ENCODE measurements at regions not wholly inside any gene's neighbourhood (a gene's known extent, or its start where the extent isn't known, plus 50 kb on each side); places are given as distances from the start of the nearest gene placed in this dataset.

DNA sequence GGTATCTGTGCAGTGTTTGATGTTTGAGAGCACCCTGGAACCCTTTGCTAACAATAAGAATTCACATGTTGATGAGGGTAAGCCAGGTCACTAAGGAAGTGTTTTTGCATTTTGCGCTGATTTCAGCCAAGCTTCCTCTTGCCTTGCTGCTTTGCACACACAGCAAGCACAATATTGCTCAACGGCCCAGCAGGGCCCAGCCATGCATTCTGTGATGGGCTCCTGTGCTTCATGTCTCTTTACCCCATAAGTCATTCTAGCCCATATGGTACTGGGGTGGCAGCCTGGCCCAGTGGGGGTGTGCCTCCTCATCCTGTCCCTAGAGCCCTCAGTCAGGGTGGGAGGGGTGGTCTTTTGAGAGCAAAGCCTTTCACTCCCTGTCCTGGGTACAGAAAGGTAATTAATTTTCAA is 481.3 kb downstream of the GADD45G start:
- H3K4me3 Mint-ChIP-seq, result no peak overlapping the region
- DNase-seq (ENCODE audit: low spot score) (peak; percentile 11), ATAC-seq (peak; percentile 66)
- no peaks in the 10 kb centered on the region for H4K20me1 ChIP-seq (replicated peaks; ENCODE audit: insufficient read depth)
- H3K27ac ChIP-seq (ENCODE audit: low read depth), result no peak overlapping the region
- H3K9me2 ChIP-seq (ENCODE audit: insufficient read depth), result no peaks in the 10 kb centered on the region
- TF ChIP-seq, protein P1, sequence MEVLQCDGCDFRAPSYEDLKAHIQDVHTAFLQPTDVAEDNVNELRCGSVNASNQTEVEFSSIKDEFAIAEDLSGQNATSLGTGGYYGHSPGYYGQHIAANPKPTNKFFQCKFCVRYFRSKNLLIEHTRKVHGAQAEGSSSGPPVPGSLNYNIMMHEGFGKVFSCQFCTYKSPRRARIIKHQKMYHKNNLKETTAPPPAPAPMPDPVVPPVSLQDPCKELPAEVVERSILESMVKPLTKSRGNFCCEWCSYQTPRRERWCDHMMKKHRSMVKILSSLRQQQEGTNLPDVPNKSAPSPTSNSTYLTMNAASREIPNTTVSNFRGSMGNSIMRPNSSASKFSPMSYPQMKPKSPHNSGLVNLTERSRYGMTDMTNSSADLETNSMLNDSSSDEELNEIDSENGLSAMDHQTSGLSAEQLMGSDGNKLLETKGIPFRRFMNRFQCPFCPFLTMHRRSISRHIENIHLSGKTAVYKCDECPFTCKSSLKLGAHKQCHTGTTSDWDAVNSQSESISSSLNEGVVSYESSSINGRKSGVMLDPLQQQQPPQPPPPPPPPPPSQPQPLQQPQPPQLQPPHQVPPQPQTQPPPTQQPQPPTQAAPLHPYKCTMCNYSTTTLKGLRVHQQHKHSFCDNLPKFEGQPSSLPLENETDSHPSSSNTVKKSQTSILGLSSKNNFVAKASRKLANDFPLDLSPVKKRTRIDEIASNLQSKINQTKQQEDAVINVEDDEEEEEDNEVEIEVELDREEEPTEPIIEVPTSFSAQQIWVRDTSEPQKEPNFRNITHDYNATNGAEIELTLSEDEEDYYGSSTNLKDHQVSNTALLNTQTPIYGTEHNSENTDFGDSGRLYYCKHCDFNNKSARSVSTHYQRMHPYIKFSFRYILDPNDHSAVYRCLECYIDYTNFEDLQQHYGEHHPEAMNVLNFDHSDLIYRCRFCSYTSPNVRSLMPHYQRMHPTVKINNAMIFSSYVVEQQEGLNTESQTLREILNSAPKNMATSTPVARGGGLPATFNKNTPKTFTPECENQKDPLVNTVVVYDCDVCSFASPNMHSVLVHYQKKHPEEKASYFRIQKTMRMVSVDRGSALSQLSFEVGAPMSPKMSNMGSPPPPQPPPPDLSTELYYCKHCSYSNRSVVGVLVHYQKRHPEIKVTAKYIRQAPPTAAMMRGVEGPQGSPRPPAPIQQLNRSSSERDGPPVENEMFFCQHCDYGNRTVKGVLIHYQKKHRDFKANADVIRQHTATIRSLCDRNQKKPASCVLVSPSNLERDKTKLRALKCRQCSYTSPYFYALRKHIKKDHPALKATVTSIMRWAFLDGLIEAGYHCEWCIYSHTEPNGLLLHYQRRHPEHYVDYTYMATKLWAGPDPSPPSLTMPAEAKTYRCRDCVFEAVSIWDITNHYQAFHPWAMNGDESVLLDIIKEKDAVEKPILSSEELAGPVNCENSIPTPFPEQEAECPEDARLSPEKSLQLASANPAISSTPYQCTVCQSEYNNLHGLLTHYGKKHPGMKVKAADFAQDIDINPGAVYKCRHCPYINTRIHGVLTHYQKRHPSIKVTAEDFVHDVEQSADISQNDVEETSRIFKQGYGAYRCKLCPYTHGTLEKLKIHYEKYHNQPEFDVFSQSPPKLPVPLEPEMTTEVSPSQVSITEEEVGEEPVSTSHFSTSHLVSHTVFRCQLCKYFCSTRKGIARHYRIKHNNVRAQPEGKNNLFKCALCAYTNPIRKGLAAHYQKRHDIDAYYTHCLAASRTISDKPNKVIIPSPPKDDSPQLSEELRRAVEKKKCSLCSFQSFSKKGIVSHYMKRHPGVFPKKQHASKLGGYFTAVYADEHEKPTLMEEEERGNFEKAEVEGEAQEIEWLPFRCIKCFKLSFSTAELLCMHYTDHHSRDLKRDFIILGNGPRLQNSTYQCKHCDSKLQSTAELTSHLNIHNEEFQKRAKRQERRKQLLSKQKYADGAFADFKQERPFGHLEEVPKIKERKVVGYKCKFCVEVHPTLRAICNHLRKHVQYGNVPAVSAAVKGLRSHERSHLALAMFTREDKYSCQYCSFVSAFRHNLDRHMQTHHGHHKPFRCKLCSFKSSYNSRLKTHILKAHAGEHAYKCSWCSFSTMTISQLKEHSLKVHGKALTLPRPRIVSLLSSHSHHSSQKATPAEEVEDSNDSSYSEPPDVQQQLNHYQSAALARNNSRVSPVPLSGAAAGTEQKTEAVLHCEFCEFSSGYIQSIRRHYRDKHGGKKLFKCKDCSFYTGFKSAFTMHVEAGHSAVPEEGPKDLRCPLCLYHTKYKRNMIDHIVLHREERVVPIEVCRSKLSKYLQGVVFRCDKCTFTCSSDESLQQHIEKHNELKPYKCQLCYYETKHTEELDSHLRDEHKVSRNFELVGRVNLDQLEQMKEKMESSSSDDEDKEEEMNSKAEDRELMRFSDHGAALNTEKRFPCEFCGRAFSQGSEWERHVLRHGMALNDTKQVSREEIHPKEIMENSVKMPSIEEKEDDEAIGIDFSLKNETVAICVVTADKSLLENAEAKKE (CRISPR knock-in tag; IDR thresholded peaks at IDR 0.05), result peak; percentile 11; the same call in 1 of the 2 replicates
- TF ChIP-seq STAT1 (IDR thresholded peaks at IDR 0.05; ENCODE audit: unreplicated experiment), result no peak
- peaks cover 14% of the 10 kb centered on the region for H3K4me1 ChIP-seq (ENCODE audit: insufficient read depth)
- H3K4me1 Mint-ChIP-seq, result peaks cover 19% of the 10 kb centered on the region
- no peak overlapping the region for H3K27ac Mint-ChIP-seq
- no peaks in the 10 kb centered on the region; the same call in 2 of the 3 replicates for H3K9me3 Mint-ChIP-seq
- peak overlapping the region; percentile 64; the same call in 1 of the 2 replicates for H2AFZ ChIP-seq
- no peaks in the 10 kb centered on the region for H3K36me3 ChIP-seq (ENCODE audit: insufficient read depth)
- H3K4me2 ChIP-seq, result peak overlapping the region; percentile 71
- H3F3A ChIP-seq (replicated peaks; ENCODE audit: low read depth), result no peaks in the 10 kb centered on the region
- no peak overlapping the region for H3K4me3 ChIP-seq
- H3K79me2 ChIP-seq (replicated peaks; ENCODE audit: insufficient read depth), result no peaks in the 10 kb centered on the region
- H3K27me3 ChIP-seq (ENCODE audit: insufficient read depth), result no peaks in the 10 kb centered on the region
- H3K36me3 Mint-ChIP-seq (ENCODE audit: low read depth), result no peaks in the 10 kb centered on the region
- no peaks in the 10 kb centered on the region for H3K27me3 Mint-ChIP-seq (ENCODE audit: insufficient read depth, low read depth, poor library complexity)

- no peak for ATAC-seq
- no peaks in the 10 kb centered on the region for H3K79me2 ChIP-seq (replicated peaks; ENCODE audit: insufficient read depth)
- H3K36me3 ChIP-seq (ENCODE audit: insufficient read depth), result no peaks in the 10 kb centered on the region
- H3K9me2 ChIP-seq (ENCODE audit: insufficient read depth), result no peaks in the 10 kb centered on the region
- peaks cover 23% of the 10 kb centered on the region for H3K4me1 Mint-ChIP-seq
- no peaks in the 10 kb centered on the region for H3K36me3 Mint-ChIP-seq (ENCODE audit: low read depth)
- no peak overlapping the region for H3K27ac Mint-ChIP-seq
- H3K27me3 Mint-ChIP-seq (ENCODE audit: insufficient read depth, low read depth, poor library complexity), result no peaks in the 10 kb centered on the region
- peaks cover 14% of the 10 kb centered on the region for H3K4me1 ChIP-seq (ENCODE audit: insufficient read depth)
- no peaks in the 10 kb centered on the region; the same call in 2 of the 3 replicates for H3K9me3 Mint-ChIP-seq
- no peak overlapping the region for H3K27ac ChIP-seq (ENCODE audit: low read depth)
- H3K4me3 Mint-ChIP-seq, result no peak overlapping the region
- no peak for DNase-seq (ENCODE audit: low spot score)
- H3K4me3 ChIP-seq, result no peak overlapping the region
- H4K20me1 ChIP-seq (replicated peaks; ENCODE audit: insufficient read depth), result no peaks in the 10 kb centered on the region
- 0 out of 2 replicates have a peak overlapping the region, but pooled peaks have one; percentile 32 for H2AFZ ChIP-seq
- no peaks in the 10 kb centered on the region for H3K27me3 ChIP-seq (ENCODE audit: insufficient read depth)
- no peaks in the 10 kb centered on the region for H3F3A ChIP-seq (replicated peaks; ENCODE audit: low read depth)
- H3K4me2 ChIP-seq, result no peak overlapping the region
- no peak for TF ChIP-seq ZNF331 (CRISPR knock-in tag; IDR thresholded peaks at IDR 0.05; ENCODE audit: low read depth)
- no peak for TF ChIP-seq ETS1 (IDR thresholded peaks at IDR 0.05)
- no peak for TF ChIP-seq ZNF114 (CRISPR knock-in tag; IDR thresholded peaks at IDR 0.05)
- no peak for TF ChIP-seq CREB1 (CRISPR knock-in tag; IDR thresholded peaks at IDR 0.05; ENCODE audit: low read depth)
- TF ChIP-seq EZH2 (IDR thresholded peaks at IDR 0.05; ENCODE audit: low read depth, unreplicated experiment), result no peak
- no peak for TF ChIP-seq POLR2AphosphoS5 (IDR thresholded peaks at IDR 0.05; ENCODE audit: low read depth)
Measured at GRCh38 chr9:90088434-90088833, 483.6 kb downstream of the GADD45G start.

Measured in GM23338 (cell line).